ENCODE measurements at regions not wholly inside any gene's neighbourhood (a gene's known extent, or its start where the extent isn't known, plus 50 kb on each side); places are given as distances from the start of the nearest gene placed in this dataset.

GRCh38 chrY:12479382-12479781, 221.6 kb upstream of the USP9Y start:
- no peak overlapping the region for H3K27ac ChIP-seq (ENCODE audit: low read length)

GRCh38 chrY:12483394-12483793, 217.6 kb upstream of the USP9Y start:
- no peak overlapping the region for H3K4me3 ChIP-seq (ENCODE audit: low read length)
- H3K4me1 Mint-ChIP-seq, result peaks cover 0 to 5% of the 10 kb centered on the region in 2 donors
- no peaks in the 10 kb centered on the region for H3K36me3 Mint-ChIP-seq
- ATAC-seq (no peak), DNase-seq (no peak)
- H3K27ac Mint-ChIP-seq, result no peak overlapping the region
- H3K27ac ChIP-seq (ENCODE audit: low read length), result no peak overlapping the region
- peaks cover 0 to 3% of the 10 kb centered on the region in 2 donors for H3K27me3 Mint-ChIP-seq (ENCODE audit: low read depth in 2 of 2)
- H3K4me1 ChIP-seq (ENCODE audit: control insufficient read depth, insufficient read depth, low read length), result no peaks in the 10 kb centered on the region
- H3K9me3 ChIP-seq (ENCODE audit: control insufficient read depth, insufficient read depth, low read length), result no peaks in the 10 kb centered on the region
- no peaks in the 10 kb centered on the region for H3K36me3 ChIP-seq (ENCODE audit: control insufficient read depth, insufficient read depth, low read length)
- WGBS (ENCODE audit: insufficient coverage), result 90% methylated on average over 2 of the region's 3 CpGs
- no peak overlapping the region for H3K4me3 Mint-ChIP-seq
- intact Hi-C loops (cut with micrococcal nuclease), result no loop called here
- TF ChIP-seq, protein P1, sequence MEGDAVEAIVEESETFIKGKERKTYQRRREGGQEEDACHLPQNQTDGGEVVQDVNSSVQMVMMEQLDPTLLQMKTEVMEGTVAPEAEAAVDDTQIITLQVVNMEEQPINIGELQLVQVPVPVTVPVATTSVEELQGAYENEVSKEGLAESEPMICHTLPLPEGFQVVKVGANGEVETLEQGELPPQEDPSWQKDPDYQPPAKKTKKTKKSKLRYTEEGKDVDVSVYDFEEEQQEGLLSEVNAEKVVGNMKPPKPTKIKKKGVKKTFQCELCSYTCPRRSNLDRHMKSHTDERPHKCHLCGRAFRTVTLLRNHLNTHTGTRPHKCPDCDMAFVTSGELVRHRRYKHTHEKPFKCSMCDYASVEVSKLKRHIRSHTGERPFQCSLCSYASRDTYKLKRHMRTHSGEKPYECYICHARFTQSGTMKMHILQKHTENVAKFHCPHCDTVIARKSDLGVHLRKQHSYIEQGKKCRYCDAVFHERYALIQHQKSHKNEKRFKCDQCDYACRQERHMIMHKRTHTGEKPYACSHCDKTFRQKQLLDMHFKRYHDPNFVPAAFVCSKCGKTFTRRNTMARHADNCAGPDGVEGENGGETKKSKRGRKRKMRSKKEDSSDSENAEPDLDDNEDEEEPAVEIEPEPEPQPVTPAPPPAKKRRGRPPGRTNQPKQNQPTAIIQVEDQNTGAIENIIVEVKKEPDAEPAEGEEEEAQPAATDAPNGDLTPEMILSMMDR (IDR thresholded peaks at IDR 0.05), result no peak
- H3K9me3 Mint-ChIP-seq, result no peaks in the 10 kb centered on the region
- H3K27me3 ChIP-seq (ENCODE audit: control insufficient read depth, insufficient read depth, low read length), result no peaks in the 10 kb centered on the region

More at GRCh38 chrY:12479382-12479781, 221.6 kb upstream of the USP9Y start:
- TF ChIP-seq, protein P1 (IDR thresholded peaks at IDR 0.05), result no peak
- no peak overlapping the region for H3K4me3 ChIP-seq (ENCODE audit: low read length)
- no peak overlapping the region for H3K27ac Mint-ChIP-seq
- no peaks in the 10 kb centered on the region for H3K4me1 ChIP-seq (ENCODE audit: control insufficient read depth, insufficient read depth, low read length)
- H3K36me3 Mint-ChIP-seq, result no peaks in the 10 kb centered on the region
- H3K4me3 Mint-ChIP-seq, result no peak overlapping the region
- no peaks in the 10 kb centered on the region for H3K27me3 ChIP-seq (ENCODE audit: control insufficient read depth, insufficient read depth, low read length)
- intact Hi-C loops (cut with micrococcal nuclease), result loop anchor here (5.0 kb wide), 1 partner anchor 143 kb away; no protein-coding TSS in a partner anchor
- DNase-seq (peak; percentile 17 to 64), ATAC-seq (peak in 1 of 3 donors; percentile 47)
- H3K9me3 ChIP-seq (ENCODE audit: control insufficient read depth, insufficient read depth, low read length), result no peaks in the 10 kb centered on the region
- H3K9me3 Mint-ChIP-seq, result no peaks in the 10 kb centered on the region
- 68% methylated on average over 7 of the region's 8 CpGs for WGBS (ENCODE audit: insufficient coverage)
- H3K27me3 Mint-ChIP-seq (ENCODE audit: low read depth in 2 of 2), result no peaks in the 10 kb centered on the region
- peaks cover 0 to 5% of the 10 kb centered on the region in 2 donors for H3K4me1 Mint-ChIP-seq
- no peaks in the 10 kb centered on the region for H3K36me3 ChIP-seq (ENCODE audit: control insufficient read depth, insufficient read depth, low read length)

DNA sequence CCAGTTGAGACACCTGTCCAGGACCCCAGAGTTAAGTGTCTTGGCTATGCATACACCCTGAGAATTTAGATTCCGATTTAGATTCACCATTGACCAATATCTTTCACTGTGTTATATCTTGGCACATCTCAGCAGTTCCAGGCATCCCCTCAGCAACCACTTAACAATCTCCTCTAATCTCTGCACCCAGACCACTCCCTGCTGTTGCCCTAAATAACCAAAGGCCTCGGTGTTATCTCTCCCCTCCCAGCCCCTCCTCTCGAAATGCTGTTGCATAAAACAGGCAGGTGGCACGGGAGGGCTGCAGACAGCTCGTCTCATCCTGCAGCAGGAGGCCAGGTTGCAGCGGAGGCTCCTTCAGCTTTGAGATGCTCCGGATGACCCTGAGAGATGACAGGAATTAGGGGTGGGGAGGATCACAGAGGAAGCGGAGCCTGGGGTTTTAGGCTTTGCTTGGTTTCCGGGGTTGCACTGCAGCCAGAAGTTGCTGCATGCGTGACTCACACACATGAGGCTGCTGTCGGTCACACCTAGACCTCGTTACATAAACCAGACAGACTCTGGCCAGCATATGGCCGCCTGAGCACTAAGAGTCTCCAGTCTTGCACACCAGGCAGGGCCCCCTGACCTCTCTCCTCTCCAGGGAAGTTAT, 210.3 kb upstream of the USP9Y start:
- peak in 2 of 3 donors; percentile 64 to 75 for ATAC-seq
- H3K36me3 ChIP-seq (ENCODE audit: control insufficient read depth, insufficient read depth, low read length), result no peaks in the 10 kb centered on the region
- H3K4me1 ChIP-seq (ENCODE audit: control insufficient read depth, insufficient read depth, low read length), result peaks cover 3% of the 10 kb centered on the region
- peaks cover 0 to 2% of the 10 kb centered on the region in 2 donors for H3K27me3 Mint-ChIP-seq (ENCODE audit: low read depth in 2 of 2)
- H3K36me3 Mint-ChIP-seq, result no peaks in the 10 kb centered on the region
- no peak overlapping the region for H3K4me3 Mint-ChIP-seq
- WGBS (ENCODE audit: insufficient coverage), result 78% methylated on average over 9 of the region's 13 CpGs
- DNase-seq, result peak in 1 of 2 donors; percentile 30
- peaks cover 0 to 8% of the 10 kb centered on the region in 2 donors for H3K4me1 Mint-ChIP-seq
- intact Hi-C loops (cut with micrococcal nuclease), result no loop called here
- H3K9me3 ChIP-seq (ENCODE audit: control insufficient read depth, insufficient read depth, low read length), result no peaks in the 10 kb centered on the region
- H3K27ac Mint-ChIP-seq, result peak overlapping the region in 1 of 2 donors; percentile 42
- no peaks in the 10 kb centered on the region for H3K27me3 ChIP-seq (ENCODE audit: control insufficient read depth, insufficient read depth, low read length)
- no peak overlapping the region for H3K27ac ChIP-seq (ENCODE audit: low read length)
- TF ChIP-seq, protein P1 (IDR thresholded peaks at IDR 0.05), result no peak
- H3K4me3 ChIP-seq (ENCODE audit: low read length), result no peak overlapping the region
- H3K9me3 Mint-ChIP-seq, result no peaks in the 10 kb centered on the region

- Histone ChIP-seq H3K27ac (ENCODE audit: low read length) (no peak overlapping the region), H3K4me3 (ENCODE audit: low read length) (no peak overlapping the region), H3K4me1 (ENCODE audit: control insufficient read depth, insufficient read depth, low read length) (peaks cover 3% of the 10 kb centered on the region), H3K36me3 (ENCODE audit: control insufficient read depth, insufficient read depth, low read length) (no peaks in the 10 kb centered on the region), H3K9me3 (ENCODE audit: control insufficient read depth, insufficient read depth, low read length) (no peaks in the 10 kb centered on the region), H3K27me3 (ENCODE audit: control insufficient read depth, insufficient read depth, low read length) (no peaks in the 10 kb centered on the region)
- Mint-ChIP-seq H3K27ac (no peak overlapping the region), H3K9me3 (no peaks in the 10 kb centered on the region), H3K4me1 (peaks cover 0 to 8% of the 10 kb centered on the region in 2 donors), H3K36me3 (no peaks in the 10 kb centered on the region), H3K4me3 (no peak overlapping the region), H3K27me3 (ENCODE audit: low read depth in 2 of 2) (no peaks in the 10 kb centered on the region)
- WGBS (ENCODE audit: insufficient coverage), result 89% methylated on average over 1 of the region's 1 CpG
- TF ChIP-seq, protein P1 (IDR thresholded peaks at IDR 0.05), result no peak
- ATAC-seq (no peak), DNase-seq (no peak)
- intact Hi-C loops (cut with micrococcal nuclease), result no loop called here
Observed at GRCh38 chrY:12492218-12492617, 208.8 kb upstream of the USP9Y start.

Data from natural killer cell (primary cell).